ENCODE measurements at regions not wholly inside any gene's neighbourhood (a gene's known extent, or its start where the extent isn't known, plus 50 kb on each side); places are given as distances from the start of the nearest gene placed in this dataset.

DNA sequence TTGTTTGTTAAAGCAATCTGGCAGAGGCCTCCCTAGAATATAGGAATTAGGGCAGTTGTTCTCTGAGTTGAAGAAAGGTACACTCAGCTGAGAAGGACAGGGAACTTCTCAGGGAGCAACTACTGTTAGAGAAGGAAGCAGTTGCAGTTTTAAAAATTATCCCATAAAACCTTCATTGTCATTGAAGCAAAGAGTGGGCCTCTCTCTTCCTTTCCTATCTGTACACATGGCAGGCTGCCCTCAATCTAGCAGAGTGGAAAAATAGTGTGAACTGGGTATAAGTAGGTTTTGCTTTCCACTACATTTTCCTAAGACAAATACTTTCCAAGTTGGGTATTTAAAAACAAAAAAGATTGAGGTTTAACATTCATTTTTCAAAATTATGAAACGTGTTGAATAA lies 236.7 kb upstream of the KLF14 start:
- TF ChIP-seq, protein P1, sequence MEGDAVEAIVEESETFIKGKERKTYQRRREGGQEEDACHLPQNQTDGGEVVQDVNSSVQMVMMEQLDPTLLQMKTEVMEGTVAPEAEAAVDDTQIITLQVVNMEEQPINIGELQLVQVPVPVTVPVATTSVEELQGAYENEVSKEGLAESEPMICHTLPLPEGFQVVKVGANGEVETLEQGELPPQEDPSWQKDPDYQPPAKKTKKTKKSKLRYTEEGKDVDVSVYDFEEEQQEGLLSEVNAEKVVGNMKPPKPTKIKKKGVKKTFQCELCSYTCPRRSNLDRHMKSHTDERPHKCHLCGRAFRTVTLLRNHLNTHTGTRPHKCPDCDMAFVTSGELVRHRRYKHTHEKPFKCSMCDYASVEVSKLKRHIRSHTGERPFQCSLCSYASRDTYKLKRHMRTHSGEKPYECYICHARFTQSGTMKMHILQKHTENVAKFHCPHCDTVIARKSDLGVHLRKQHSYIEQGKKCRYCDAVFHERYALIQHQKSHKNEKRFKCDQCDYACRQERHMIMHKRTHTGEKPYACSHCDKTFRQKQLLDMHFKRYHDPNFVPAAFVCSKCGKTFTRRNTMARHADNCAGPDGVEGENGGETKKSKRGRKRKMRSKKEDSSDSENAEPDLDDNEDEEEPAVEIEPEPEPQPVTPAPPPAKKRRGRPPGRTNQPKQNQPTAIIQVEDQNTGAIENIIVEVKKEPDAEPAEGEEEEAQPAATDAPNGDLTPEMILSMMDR (conservative IDR thresholded peaks at IDR 0.05), result no peak
- H3K27ac ChIP-seq, result peak overlapping the region; percentile 0; the same call in 1 of the 2 replicates

GRCh38 chr7:130971297-130971696 lies 237.3 kb upstream of the KLF14 start:
- TF ChIP-seq, protein P1 (conservative IDR thresholded peaks at IDR 0.05), result no peak
- H3K27ac ChIP-seq, result peak overlapping the region; percentile 0; the same call in 1 of the 2 replicates

DNA sequence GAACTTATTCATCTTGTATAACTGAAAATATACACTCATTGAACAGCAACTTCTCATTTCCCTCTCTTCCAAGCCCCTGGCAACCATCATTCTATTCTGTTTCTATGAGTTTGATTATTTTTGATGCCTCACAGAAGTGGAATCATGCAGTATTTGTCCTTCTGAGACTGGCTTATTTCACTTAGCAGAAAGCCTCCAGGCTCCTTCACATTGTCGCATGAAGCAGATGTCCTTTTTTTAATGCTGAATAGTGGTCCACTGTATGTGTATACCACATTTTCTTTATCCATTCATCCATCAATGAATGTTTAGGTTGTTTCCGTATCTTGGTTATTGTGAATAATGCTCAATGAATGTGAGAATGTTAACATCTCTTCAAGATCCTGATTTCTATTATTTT lies 238.2 kb upstream of the KLF14 start:
- H3K27ac ChIP-seq, result no peak overlapping the region
- TF ChIP-seq, protein P1 (conservative IDR thresholded peaks at IDR 0.05), result no peak

DNA sequence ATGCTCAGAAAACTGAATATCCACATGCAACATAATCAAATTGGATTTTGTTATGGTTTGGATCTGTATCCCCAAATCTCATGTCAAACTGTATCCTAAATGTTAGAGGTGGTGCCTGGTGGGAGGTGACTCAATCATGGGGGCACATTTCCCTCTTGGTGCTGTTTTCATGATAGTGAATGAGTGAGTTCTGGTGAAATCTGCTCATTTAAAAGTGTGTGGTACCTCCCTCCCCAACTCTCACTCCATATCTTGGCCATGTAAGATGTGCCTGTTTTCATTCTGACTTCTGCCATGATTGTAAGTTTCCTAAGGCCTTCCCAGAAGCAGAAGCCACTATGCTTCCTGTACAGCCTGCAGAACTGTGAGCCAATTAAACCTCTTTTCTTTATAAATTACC lies 239.6 kb upstream of the KLF14 start:
- TF ChIP-seq, protein P1 (conservative IDR thresholded peaks at IDR 0.05), result no peak
- H3K27ac ChIP-seq, result no peak overlapping the region

DNA sequence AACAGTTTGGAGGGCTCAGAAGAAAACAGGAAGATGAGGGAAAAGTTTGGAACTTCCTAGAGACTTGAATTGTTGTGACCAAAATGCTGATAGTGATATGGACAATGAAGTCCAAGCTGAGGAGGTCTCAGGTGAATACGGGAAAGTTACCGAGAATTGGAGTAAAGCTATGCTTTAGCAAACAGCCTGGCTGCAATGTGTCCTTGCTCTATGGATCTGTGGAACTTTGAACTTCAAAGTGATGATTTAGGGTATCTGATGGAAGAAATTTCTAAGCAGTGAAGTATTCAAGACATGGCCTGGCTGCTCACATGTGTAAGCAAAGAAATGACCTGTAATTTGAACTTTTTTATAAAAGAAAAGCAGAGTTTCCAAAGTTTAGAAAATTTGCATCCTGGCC lies 240.2 kb upstream of the KLF14 start:
- H3K27ac ChIP-seq, result no peak overlapping the region
- TF ChIP-seq, protein P1 (conservative IDR thresholded peaks at IDR 0.05), result no peak

- TF ChIP-seq, protein P1 (conservative IDR thresholded peaks at IDR 0.05), result no peak
- no peak overlapping the region for H3K27ac ChIP-seq
These were observed 240.8 kb upstream of the KLF14 start for GRCh38 chr7:130974794-130975193.

DNA sequence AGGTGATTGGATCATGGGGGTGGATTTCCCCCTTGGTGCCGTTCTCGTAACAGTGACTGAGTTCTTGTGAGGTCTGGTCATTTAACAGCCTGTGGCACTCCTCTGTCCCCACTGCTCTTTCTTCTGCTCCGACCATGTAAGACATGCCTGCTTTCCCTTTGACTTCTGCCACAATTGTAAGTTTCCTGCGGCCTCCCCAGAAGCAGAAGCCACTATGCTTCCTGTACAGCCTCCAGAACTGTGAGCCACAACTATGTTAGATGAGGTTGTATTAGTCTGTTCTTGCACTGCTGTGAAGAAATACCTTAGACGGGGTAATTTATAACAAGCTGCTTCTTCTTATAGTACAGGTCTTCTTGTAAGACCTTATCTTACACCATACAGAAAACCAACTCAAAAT lies 241.7 kb upstream of the KLF14 start:
- no peak overlapping the region for H3K27ac ChIP-seq
- TF ChIP-seq, protein P1 (conservative IDR thresholded peaks at IDR 0.05), result no peak
